ENCODE measurements at regions not wholly inside any gene's neighbourhood (a gene's known extent, or its start where the extent isn't known, plus 50 kb on each side); places are given as distances from the start of the nearest gene placed in this dataset.

DNA sequence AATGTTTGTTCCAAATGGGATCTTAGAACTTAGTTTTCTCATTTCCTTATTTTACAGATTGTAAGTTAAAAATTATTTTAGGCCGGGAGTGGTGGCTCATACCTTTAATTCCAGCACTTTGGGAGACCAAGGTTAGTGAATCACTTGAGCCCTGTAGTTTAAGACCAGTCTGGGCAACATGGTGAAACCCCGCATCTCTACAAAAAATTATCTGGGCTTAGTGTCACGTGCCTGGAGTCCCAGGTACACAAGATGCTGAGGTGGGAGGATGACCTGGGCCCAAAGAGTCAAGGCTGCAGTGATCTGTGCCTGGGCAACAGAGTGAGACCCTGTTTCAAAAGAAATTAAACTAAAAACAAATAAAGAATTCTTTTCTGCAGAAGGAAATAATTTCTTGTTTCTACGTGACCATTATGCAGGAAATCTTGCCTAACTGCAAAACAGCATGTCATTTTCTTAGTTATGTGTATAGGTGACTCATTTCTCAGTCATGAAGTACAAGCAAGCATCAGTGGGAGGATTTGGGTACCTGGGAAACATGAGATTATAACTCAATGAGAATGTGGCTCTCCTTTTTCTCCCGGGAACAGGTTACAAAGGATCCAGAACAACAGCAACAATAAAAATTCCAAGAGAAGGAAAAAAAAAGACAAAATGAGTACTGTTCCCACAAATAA is 375.1 kb upstream of the ST8SIA4 start:
- no peak overlapping the region for H3K4me3 ChIP-seq (ENCODE audit: low read depth, low read length)
- DNase-seq (ENCODE audit: low read depth) = no peak
- TF ChIP-seq, protein P1, sequence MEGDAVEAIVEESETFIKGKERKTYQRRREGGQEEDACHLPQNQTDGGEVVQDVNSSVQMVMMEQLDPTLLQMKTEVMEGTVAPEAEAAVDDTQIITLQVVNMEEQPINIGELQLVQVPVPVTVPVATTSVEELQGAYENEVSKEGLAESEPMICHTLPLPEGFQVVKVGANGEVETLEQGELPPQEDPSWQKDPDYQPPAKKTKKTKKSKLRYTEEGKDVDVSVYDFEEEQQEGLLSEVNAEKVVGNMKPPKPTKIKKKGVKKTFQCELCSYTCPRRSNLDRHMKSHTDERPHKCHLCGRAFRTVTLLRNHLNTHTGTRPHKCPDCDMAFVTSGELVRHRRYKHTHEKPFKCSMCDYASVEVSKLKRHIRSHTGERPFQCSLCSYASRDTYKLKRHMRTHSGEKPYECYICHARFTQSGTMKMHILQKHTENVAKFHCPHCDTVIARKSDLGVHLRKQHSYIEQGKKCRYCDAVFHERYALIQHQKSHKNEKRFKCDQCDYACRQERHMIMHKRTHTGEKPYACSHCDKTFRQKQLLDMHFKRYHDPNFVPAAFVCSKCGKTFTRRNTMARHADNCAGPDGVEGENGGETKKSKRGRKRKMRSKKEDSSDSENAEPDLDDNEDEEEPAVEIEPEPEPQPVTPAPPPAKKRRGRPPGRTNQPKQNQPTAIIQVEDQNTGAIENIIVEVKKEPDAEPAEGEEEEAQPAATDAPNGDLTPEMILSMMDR (IDR thresholded peaks at IDR 0.05; ENCODE audit: control insufficient read depth, extremely low read depth, insufficient read depth) = no peak

GRCh38 chr5:101271945-101272344 is 368.9 kb upstream of the ST8SIA4 start:
- no peak for DNase-seq (ENCODE audit: low read depth)
- TF ChIP-seq, protein P1 (IDR thresholded peaks at IDR 0.05; ENCODE audit: control insufficient read depth, extremely low read depth, insufficient read depth) = no peak
- no peak overlapping the region for H3K4me3 ChIP-seq (ENCODE audit: low read depth, low read length)

DNA sequence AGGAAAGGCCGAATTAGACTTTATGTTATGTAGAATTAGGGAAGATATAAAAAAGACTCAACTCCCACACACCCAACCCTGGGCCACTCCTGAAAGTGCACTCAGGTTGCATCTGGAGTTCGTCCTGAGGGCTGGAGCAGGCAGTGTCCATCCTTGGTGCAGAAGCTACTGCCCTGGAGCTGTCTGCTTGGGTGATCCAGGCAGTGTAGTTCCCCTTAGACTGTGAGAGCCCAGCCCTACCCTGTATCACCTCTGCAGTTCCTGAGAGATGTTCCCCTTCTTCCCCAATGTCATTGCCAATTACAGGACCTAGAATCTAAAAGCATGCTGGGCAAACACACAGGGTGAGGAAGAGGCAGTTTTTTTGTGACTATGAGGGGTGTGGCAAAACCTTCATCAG is 368.3 kb upstream of the ST8SIA4 start:
- DNase-seq (ENCODE audit: low read depth) = no peak
- H3K4me3 ChIP-seq (ENCODE audit: low read depth, low read length) = no peak overlapping the region
- TF ChIP-seq, protein P1 (IDR thresholded peaks at IDR 0.05; ENCODE audit: control insufficient read depth, extremely low read depth, insufficient read depth) = no peak

GRCh38 chr5:101260857-101261256 is 357.8 kb upstream of the ST8SIA4 start:
- TF ChIP-seq, protein P1 (IDR thresholded peaks at IDR 0.05; ENCODE audit: control insufficient read depth, extremely low read depth, insufficient read depth) = no peak
- H3K4me3 ChIP-seq (ENCODE audit: low read depth, low read length) = no peak overlapping the region
- DNase-seq (ENCODE audit: low read depth) = no peak

- no peak for DNase-seq (ENCODE audit: low read depth)
- H3K4me3 ChIP-seq (ENCODE audit: low read depth, low read length) = no peak overlapping the region
- TF ChIP-seq, protein P1 (IDR thresholded peaks at IDR 0.05; ENCODE audit: control insufficient read depth, extremely low read depth, insufficient read depth) = no peak
Measured at GRCh38 chr5:101253096-101253495, 350.0 kb upstream of the ST8SIA4 start.

DNA sequence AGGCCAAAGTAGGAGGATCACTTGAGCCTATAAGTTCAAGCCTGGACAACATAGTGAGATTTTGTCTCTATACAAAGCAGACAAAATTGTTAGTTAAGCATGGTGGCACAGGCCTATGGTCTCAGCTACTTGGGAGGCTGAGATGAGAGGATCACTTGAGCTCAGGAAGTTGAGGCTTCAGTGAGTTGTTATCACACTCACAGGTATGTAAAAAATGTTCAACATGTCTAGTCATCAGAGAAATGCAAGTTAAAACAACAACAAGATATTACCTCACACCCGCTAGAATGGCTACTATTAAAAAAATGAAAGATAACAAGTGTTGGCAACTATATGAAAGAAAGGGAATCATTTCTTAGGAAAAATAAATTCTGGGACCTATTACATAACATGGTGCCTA is 341.5 kb upstream of the ST8SIA4 start:
- no peak overlapping the region for H3K4me3 ChIP-seq (ENCODE audit: low read depth, low read length)
- DNase-seq (ENCODE audit: low read depth) = no peak
- TF ChIP-seq, protein P1 (IDR thresholded peaks at IDR 0.05; ENCODE audit: control insufficient read depth, extremely low read depth, insufficient read depth) = no peak

GRCh38 chr5:101212942-101213514 is 309.9 kb upstream of the ST8SIA4 start:
- TF ChIP-seq, protein P1 (IDR thresholded peaks at IDR 0.05; ENCODE audit: control insufficient read depth, extremely low read depth, insufficient read depth) = no peak
- H3K4me3 ChIP-seq (ENCODE audit: low read depth, low read length) = no peak overlapping the region
- no peak for DNase-seq (ENCODE audit: low read depth)
